ENCODE measurements at regions not wholly inside any gene's neighbourhood (a gene's known extent, or its start where the extent isn't known, plus 50 kb on each side); places are given as distances from the start of the nearest gene placed in this dataset.
"Not testable (repeated sequence)": the region's sequence is repeated elsewhere in the genome, so short reads cannot be mapped to it uniquely, and the experiment has no call there.

- ChIA-PET CTCF (no interaction called here), POLR2A (no interaction called here)
- no peak for DNase-seq (ENCODE audit: extremely low spot score)
- TF ChIP-seq TARDBP (IDR thresholded peaks at IDR 0.05), result no peak
- TF ChIP-seq SUZ12 (IDR thresholded peaks at IDR 0.05), result no peak
- no peak for TF ChIP-seq ARNT (IDR thresholded peaks at IDR 0.05)
- no peak for TF ChIP-seq CTBP1 (IDR thresholded peaks at IDR 0.05; ENCODE audit: borderline replicate concordance)
- TF ChIP-seq PKNOX1 (IDR thresholded peaks at IDR 0.05), result no peak
- TF ChIP-seq ELF4 (IDR thresholded peaks at IDR 0.05), result no peak
- no peak for TF ChIP-seq FOXK2 (IDR thresholded peaks at IDR 0.05)
- no peak for TF ChIP-seq ZNF384 (IDR thresholded peaks at IDR 0.05)
- TF ChIP-seq L3MBTL2 (conservative IDR thresholded peaks at IDR 0.05), result no peak
- no peak for TF ChIP-seq LEF1 (IDR thresholded peaks at IDR 0.05; ENCODE audit: borderline replicate concordance)
- no peak for TF ChIP-seq NFRKB (IDR thresholded peaks at IDR 0.05)
- no peak for TF ChIP-seq FOXA1 (IDR thresholded peaks at IDR 0.05)
- TF ChIP-seq BHLHE40 (IDR thresholded peaks at IDR 0.05; ENCODE audit: borderline replicate concordance), result no peak
- no peak for TF ChIP-seq SP1 (IDR thresholded peaks at IDR 0.05)
- no peak for TF ChIP-seq HDGF (IDR thresholded peaks at IDR 0.05; ENCODE audit: borderline replicate concordance)
- no peak for TF ChIP-seq FOXM1 (IDR thresholded peaks at IDR 0.05; ENCODE audit: borderline replicate concordance)
Observed at GRCh38 chr10:80025281-80025680, 53.2 kb upstream of the TMEM254 start.

GRCh38 chr10:80022408-80023001 lies 56.0 kb upstream of the TMEM254 start:
- CTCF ChIA-PET; DNase-seq (ENCODE audit: extremely low spot score); POLR2A ChIA-PET: not testable (repeated sequence)

GRCh38 chr10:80018406-80018984 lies 60.0 kb upstream of the TMEM254 start:
- DNase-seq (ENCODE audit: extremely low spot score); POLR2A ChIA-PET; CTCF ChIA-PET: not testable (repeated sequence)

- CTCF ChIA-PET; POLR2A ChIA-PET; DNase-seq (ENCODE audit: extremely low spot score): not testable (repeated sequence)
Observed at GRCh38 chr10:80017186-80017585, 61.3 kb upstream of the TMEM254 start.

- no peak for DNase-seq (ENCODE audit: extremely low spot score)
- TF ChIP-seq SUZ12 (IDR thresholded peaks at IDR 0.05), result no peak
- no peak for TF ChIP-seq CTBP1 (IDR thresholded peaks at IDR 0.05; ENCODE audit: borderline replicate concordance)
- no peak for TF ChIP-seq L3MBTL2 (conservative IDR thresholded peaks at IDR 0.05)
- no peak for TF ChIP-seq ZNF384 (IDR thresholded peaks at IDR 0.05)
- no peak for TF ChIP-seq NFRKB (IDR thresholded peaks at IDR 0.05)
- TF ChIP-seq BHLHE40 (IDR thresholded peaks at IDR 0.05; ENCODE audit: borderline replicate concordance), result no peak
- no peak for TF ChIP-seq ARNT (IDR thresholded peaks at IDR 0.05)
- no peak for TF ChIP-seq ELF4 (IDR thresholded peaks at IDR 0.05)
- POLR2A ChIA-PET, result no interaction called here
- CTCF ChIA-PET, result no interaction called here
Observed at GRCh38 chr10:80015911-80016830, 62.3 kb upstream of the TMEM254 start.

- POLR2A ChIA-PET, CTCF ChIA-PET: not testable (repeated sequence)
Observed at GRCh38 chr10:80013139-80013538, 64.2 kb upstream of the SFTPD start.

GRCh38 chr10:80011144-80011543 lies 62.2 kb upstream of the SFTPD start:
- DNase-seq (ENCODE audit: extremely low spot score); POLR2A ChIA-PET; CTCF ChIA-PET: not testable (repeated sequence)

More at GRCh38 chr10:80013139-80013538, 64.2 kb upstream of the SFTPD start:
- DNase-seq (ENCODE audit: extremely low spot score), result not testable (repeated sequence)

GRCh38 chr10:80000541-80000940 lies 51.6 kb upstream of the SFTPD start:
- CTCF ChIA-PET, result interaction anchor here (0.6 kb wide), 1 partner anchor 62 kb away, joined by 3 read pairs; no protein-coding TSS in a partner anchor
- POLR2A ChIA-PET, result no interaction called here

More at GRCh38 chr10:80000541-80000940, 51.6 kb upstream of the SFTPD start:
- TF ChIP-seq FOXK2 (IDR thresholded peaks at IDR 0.05) (no peak), HDGF (IDR thresholded peaks at IDR 0.05; ENCODE audit: borderline replicate concordance) (no peak), ELF4 (IDR thresholded peaks at IDR 0.05) (no peak), NFRKB (IDR thresholded peaks at IDR 0.05) (no peak), FOXA1 (IDR thresholded peaks at IDR 0.05) (no peak), SP1 (IDR thresholded peaks at IDR 0.05) (no peak), BHLHE40 (IDR thresholded peaks at IDR 0.05; ENCODE audit: borderline replicate concordance) (no peak), ARNT (IDR thresholded peaks at IDR 0.05) (no peak), SUZ12 (IDR thresholded peaks at IDR 0.05) (no peak), TARDBP (IDR thresholded peaks at IDR 0.05) (no peak)
- no peak for DNase-seq (ENCODE audit: extremely low spot score)

All from HEK293T (cell line).